ENCODE measurements at regions not wholly inside any gene's neighbourhood (a gene's known extent, or its start where the extent isn't known, plus 50 kb on each side); places are given as distances from the start of the nearest gene placed in this dataset.

DNA sequence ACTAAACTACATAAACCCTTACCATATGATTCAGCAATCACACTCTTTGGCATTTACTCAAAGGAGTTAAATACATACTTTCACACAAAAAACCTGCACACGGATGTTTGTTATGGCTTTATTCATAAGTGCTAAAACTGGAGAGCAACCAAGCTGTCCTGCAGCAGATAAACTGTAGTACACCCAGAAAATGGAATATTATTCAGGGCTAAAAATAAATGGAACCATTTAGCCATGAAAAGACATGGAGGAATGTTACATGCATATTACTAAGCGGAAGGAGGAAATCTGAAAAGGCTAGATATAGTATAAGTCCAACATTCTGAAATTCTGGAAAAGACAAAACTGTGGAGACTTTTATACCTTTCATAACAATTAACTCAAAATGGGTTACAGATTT, 73.6 kb upstream of the PHACTR3 start:
- no peak overlapping the region for H3K27ac ChIP-seq (ENCODE audit: low read depth, low read length)
- no peak overlapping the region for H4K8ac ChIP-seq (ENCODE audit: extremely low read depth, insufficient read depth, low read length)
- no peak overlapping the region for H4K5ac ChIP-seq (ENCODE audit: insufficient read length, low read depth, low read length)
- ChIA-PET POLR2A (ENCODE audit: partially characterized antibody) (no interaction called here), CTCF (ENCODE audit: partially characterized antibody) (interaction anchor here (1.7 to 6.1 kb wide), 2 partner anchors 14 to 35 kb away, joined by 5 to 86 read pairs; no protein-coding TSS in a partner anchor)
- H3K4me1 ChIP-seq (replicated peaks in 1 of 4; ENCODE audit: control insufficient read depth in 3 of 4, insufficient read depth in 4 of 4, low read length in 3 of 4) = peaks cover 0 to 5% (median 0%) of the 10 kb centered on the region in 4 experiments; a peak in 2 of 7 replicates
- no peak overlapping the region for H3K9ac ChIP-seq (replicated peaks in 1 of 4; ENCODE audit: extremely low read depth in 1 of 4, low read depth in 3 of 4, low read length in 3 of 4)
- H2BK15ac ChIP-seq (ENCODE audit: low read length) = no peak overlapping the region
- H3K4me3 ChIP-seq (ENCODE audit: extremely low read depth in 1 of 4, insufficient read depth in 2 of 4, low read depth in 3 of 4, low read length in 4 of 4) = no peak overlapping the region
- FAIRE-seq = no peak
- no peak overlapping the region for H2AFZ ChIP-seq (ENCODE audit: low read length)
- no peak overlapping the region for H4K91ac ChIP-seq (replicated peaks; ENCODE audit: insufficient read length, low read length)
- no peaks in the 10 kb centered on the region for H3K79me1 ChIP-seq (ENCODE audit: low read depth, low read length)
- no peak overlapping the region for H2BK5ac ChIP-seq (ENCODE audit: low read depth, low read length)
- H3K9me3 ChIP-seq (ENCODE audit: insufficient read depth in 2 of 2, low read depth in 1 of 2, low read length in 1 of 2) = no peaks in the 10 kb centered on the region
- no peak overlapping the region for H3K14ac ChIP-seq (ENCODE audit: insufficient read length)
- H3K56ac ChIP-seq (replicated peaks; ENCODE audit: insufficient read length, low read depth, low read length) = no peak overlapping the region
- H2BK12ac ChIP-seq (ENCODE audit: low read depth, low read length) = no peak overlapping the region
- H2AK5ac ChIP-seq (ENCODE audit: low read depth, low read length) = no peak overlapping the region
- no peak overlapping the region for H3K4ac ChIP-seq (replicated peaks; ENCODE audit: insufficient read length, low read depth, low read length)
- peaks cover 0 to 8% (median 5%) of the 10 kb centered on the region in 4 experiments; a peak in 5 of 7 replicates for H3K27me3 ChIP-seq (replicated peaks in 1 of 4; ENCODE audit: control insufficient read depth in 3 of 4, extremely low read depth in 1 of 4, insufficient read depth in 3 of 4, low read length in 3 of 4)
- H4K20me1 ChIP-seq (replicated peaks in 1 of 2; ENCODE audit: control insufficient read depth in 1 of 2, insufficient read depth in 2 of 2, low read length in 2 of 2) = peaks cover 0 to 3% of the 10 kb centered on the region in 2 experiments
- H3K36me3 ChIP-seq (ENCODE audit: control insufficient read depth in 2 of 4, insufficient read depth in 4 of 4, low read length in 3 of 4) = no peaks in the 10 kb centered on the region
- no peak for DNase-seq (ENCODE audit: low read depth in 1 of 2, low spot score in 2 of 2)
- H3K79me2 ChIP-seq (ENCODE audit: control insufficient read depth in 1 of 2, insufficient read depth in 2 of 2, low read length in 2 of 2) = no peaks in the 10 kb centered on the region
- H3K4me2 ChIP-seq (ENCODE audit: insufficient read depth in 1 of 2, low read depth in 2 of 2, low read length in 2 of 2) = no peak overlapping the region
- no peaks in the 10 kb centered on the region for H3K23me2 ChIP-seq (ENCODE audit: low read depth, low read length)
- no peak overlapping the region for H2BK120ac ChIP-seq (replicated peaks; ENCODE audit: low read depth, low read length)
- H3K23ac ChIP-seq (ENCODE audit: insufficient read length) = no peak overlapping the region
- H2BK20ac ChIP-seq (ENCODE audit: low read length) = no peak overlapping the region
- H3K18ac ChIP-seq (ENCODE audit: extremely low read depth, low read length) = no peak overlapping the region
- 91% methylated on average over 2 of the region's 2 CpGs; no CpG with 5 or more reads in 1 of the 2 experiments for WGBS, 2 experiments (ENCODE audit: extremely low coverage in 1 of 2, insufficient coverage in 1 of 2, insufficient read length in 1 of 2, insufficient replicate concordance in 2 of 2, low coverage in 1 of 2, low lambda C conversion rate in 2 of 2, missing lambda C conversion rate in 1 of 2)
- TF ChIP-seq SP2 (IDR thresholded peaks at IDR 0.05; ENCODE audit: low read length) (no peak), RFX5 (IDR thresholded peaks at IDR 0.05; ENCODE audit: borderline replicate concordance, low read depth, low read length) (no peak), GTF2F1 (IDR thresholded peaks at IDR 0.05; ENCODE audit: borderline replicate concordance, low read depth, low read length) (no peak), JUN (IDR thresholded peaks at IDR 0.05; ENCODE audit: low read depth, low read length) (no peak), SP1 (IDR thresholded peaks at IDR 0.05; ENCODE audit: low read depth, low read length) (no peak)
